ENCODE measurements at regions not wholly inside any gene's neighbourhood (a gene's known extent, or its start where the extent isn't known, plus 50 kb on each side); places are given as distances from the start of the nearest gene placed in this dataset.

- DNase-seq, result no peak
- ATAC-seq, result no peak
Measured at GRCh38 chr12:59839514-59839913, 243.7 kb downstream of the SLC16A7 start.

- no peak for ATAC-seq
- no peak for DNase-seq
Measured at GRCh38 chr12:59843260-59843843, 247.5 kb downstream of the SLC16A7 start.

- ATAC-seq (no peak), DNase-seq (no peak)
Measured at GRCh38 chr12:59844750-59845149, 248.9 kb downstream of the SLC16A7 start.

- ATAC-seq, result no peak
- DNase-seq, result no peak
Measured at GRCh38 chr12:59845293-59845692, 249.5 kb downstream of the SLC16A7 start.

- ATAC-seq (no peak), DNase-seq (no peak)
Measured at GRCh38 chr12:59847127-59847526, 251.3 kb downstream of the SLC16A7 start.

GRCh38 chr12:59850268-59850667 lies 254.4 kb downstream of the SLC16A7 start:
- ATAC-seq (no peak), DNase-seq (no peak)

- DNase-seq, result no peak
Measured at GRCh38 chr12:59858508-59859170, 262.8 kb downstream of the SLC16A7 start.

GRCh38 chr12:59859171-59859510 lies 263.3 kb downstream of the SLC16A7 start:
- ATAC-seq (no peak), DNase-seq (no peak)

More at GRCh38 chr12:59858508-59859170, 262.8 kb downstream of the SLC16A7 start:
- ATAC-seq, result no peak

GRCh38 chr12:59861635-59862034 lies 265.8 kb downstream of the SLC16A7 start:
- DNase-seq, result no peak
- no peak for ATAC-seq

GRCh38 chr12:59867055-59867454 lies 271.2 kb downstream of the SLC16A7 start:
- DNase-seq (no peak), ATAC-seq (no peak)

- ATAC-seq (no peak), DNase-seq (no peak)
Measured at GRCh38 chr12:59867689-59868088, 271.9 kb downstream of the SLC16A7 start.

- ATAC-seq (no peak), DNase-seq (no peak)
Measured at GRCh38 chr12:59871779-59872178, 275.9 kb downstream of the SLC16A7 start.

- ATAC-seq (no peak), DNase-seq (no peak)
Measured at GRCh38 chr12:59873136-59873535, 277.3 kb downstream of the SLC16A7 start.

- DNase-seq (no peak), ATAC-seq (no peak)
Measured at GRCh38 chr12:59874781-59875180, 279.0 kb downstream of the SLC16A7 start.

- no peak for ATAC-seq
Measured at GRCh38 chr12:59886131-59886733, 290.4 kb downstream of the SLC16A7 start.

GRCh38 chr12:59887178-59887577 lies 291.3 kb downstream of the SLC16A7 start:
- ATAC-seq (no peak), DNase-seq (no peak)

More at GRCh38 chr12:59886131-59886733, 290.4 kb downstream of the SLC16A7 start:
- DNase-seq, result no peak

GRCh38 chr12:59890896-59891579 lies 295.2 kb downstream of the SLC16A7 start:
- ATAC-seq (no peak), DNase-seq (no peak)

GRCh38 chr12:59895166-59895775 lies 299.4 kb downstream of the SLC16A7 start:
- DNase-seq, result no peak
- no peak for ATAC-seq

GRCh38 chr12:59904874-59905521 lies 309.2 kb downstream of the SLC16A7 start:
- ATAC-seq (no peak), DNase-seq (no peak)

GRCh38 chr12:59911516-59911915 lies 315.7 kb downstream of the SLC16A7 start:
- DNase-seq (no peak), ATAC-seq (no peak)

GRCh38 chr12:59916988-59917387 lies 321.2 kb downstream of the SLC16A7 start:
- no peak for DNase-seq
- no peak for ATAC-seq

- ATAC-seq (no peak), DNase-seq (no peak)
Measured at GRCh38 chr12:59927032-59927431, 331.2 kb downstream of the SLC16A7 start.

All from stimulated activated naive CD8-positive, alpha-beta T cell treated with anti-CD3 and anti-CD28 coated beads, Interleukin-15, Interleukin-2, amounts not matched to agents 100 U/mL and 50 U/mL, for 24 hours (primary cell).